ENCODE measurements at regions not wholly inside any gene's neighbourhood (a gene's known extent, or its start where the extent isn't known, plus 50 kb on each side); places are given as distances from the start of the nearest gene placed in this dataset.
"Not testable (repeated sequence)": the region's sequence is repeated elsewhere in the genome, so short reads cannot be mapped to it uniquely, and the experiment has no call there.

DNA sequence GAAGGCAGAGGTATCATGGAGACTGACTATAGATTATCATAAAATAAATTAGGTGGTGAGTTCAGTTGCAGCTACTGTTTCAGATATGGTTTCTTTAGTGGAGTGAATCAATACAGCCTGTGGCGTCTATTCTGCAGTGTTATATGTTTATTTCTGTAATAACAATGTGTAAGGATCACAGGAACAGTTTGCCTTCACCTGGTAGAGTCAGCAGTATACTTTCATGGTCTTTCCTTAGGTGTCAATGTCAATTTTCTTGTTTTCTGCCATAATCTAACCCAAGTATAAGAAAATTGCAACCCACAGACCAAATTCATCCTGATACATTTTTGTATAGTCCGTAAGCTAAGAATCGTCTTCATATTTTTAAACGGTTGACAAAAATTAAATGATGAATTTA is 140.4 kb upstream of the ATF7IP start:
- H3K27me3 ChIP-seq (ENCODE audit: control insufficient read depth, insufficient read depth, low read length), result no peaks in the 10 kb centered on the region
- no peaks in the 10 kb centered on the region for H3K4me1 ChIP-seq (ENCODE audit: control insufficient read depth, insufficient read depth, low read length)
- H3K27ac ChIP-seq (ENCODE audit: low read length), result no peak overlapping the region
- WGBS (ENCODE audit: insufficient coverage), result 88% methylated on average over 1 of the region's 4 CpGs
- DNase-seq, result no peak
- H3K36me3 ChIP-seq (ENCODE audit: control insufficient read depth, insufficient read depth, low read length), result no peaks in the 10 kb centered on the region
- peaks cover 2% of the 10 kb centered on the region for H3K9me3 ChIP-seq (replicated peaks; ENCODE audit: control insufficient read depth, low read depth, low read length)
- no peak overlapping the region for H3K4me3 ChIP-seq (ENCODE audit: low read length)

DNA sequence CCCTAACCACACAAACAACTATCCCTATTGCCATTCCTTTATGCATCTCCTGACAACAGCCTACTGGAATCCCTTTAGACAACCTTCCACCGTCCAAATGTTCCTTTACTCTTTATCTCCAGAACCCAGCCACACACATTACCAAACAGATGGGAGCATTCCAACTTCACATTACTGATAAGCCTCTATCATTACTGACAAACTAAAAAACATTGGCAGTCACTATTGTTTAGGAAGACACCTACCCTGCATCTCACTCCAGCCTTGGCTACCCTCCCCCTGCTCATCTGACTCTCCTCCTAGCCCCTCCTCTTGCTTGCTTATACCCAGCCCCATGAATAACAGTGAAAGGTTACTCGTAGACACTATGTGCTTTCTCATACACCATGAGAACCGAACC is 130.3 kb upstream of the ATF7IP start:
- 84% methylated on average over 3 of the region's 3 CpGs for WGBS (ENCODE audit: insufficient coverage)

DNA sequence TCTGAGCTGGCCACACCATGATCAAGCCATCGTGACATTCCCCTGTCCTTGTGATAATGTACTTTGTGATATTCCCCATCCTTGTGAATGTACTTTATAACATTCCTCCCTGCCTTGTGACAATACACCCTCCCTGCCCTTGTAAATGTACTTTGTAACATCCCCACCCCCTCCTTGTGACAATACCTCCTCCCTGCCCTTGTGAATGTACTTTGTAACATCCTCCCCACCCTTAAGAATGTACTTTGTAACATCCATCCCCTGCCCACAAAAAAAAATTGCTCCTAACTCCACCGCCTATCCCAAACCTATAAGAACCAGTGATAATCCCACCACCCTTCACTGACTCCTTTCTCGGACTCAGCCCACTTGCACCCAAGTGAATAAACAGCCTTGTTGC is 128.8 kb upstream of the ATF7IP start:
- not testable (repeated sequence) for H3K4me3 ChIP-seq (ENCODE audit: low read length); H3K27me3 ChIP-seq (ENCODE audit: control insufficient read depth, insufficient read depth, low read length); H3K27ac ChIP-seq (ENCODE audit: low read length); H3K36me3 ChIP-seq (ENCODE audit: control insufficient read depth, insufficient read depth, low read length); H3K9me3 ChIP-seq (replicated peaks; ENCODE audit: control insufficient read depth, low read depth, low read length); H3K4me1 ChIP-seq (ENCODE audit: control insufficient read depth, insufficient read depth, low read length); DNase-seq
- 78% methylated on average over 2 of the region's 3 CpGs for WGBS (ENCODE audit: insufficient coverage)

More for the DNA sequence above, 130.3 kb upstream of the ATF7IP start:
- H3K27me3 ChIP-seq (ENCODE audit: control insufficient read depth, insufficient read depth, low read length); H3K4me3 ChIP-seq (ENCODE audit: low read length); H3K9me3 ChIP-seq (replicated peaks; ENCODE audit: control insufficient read depth, low read depth, low read length); H3K4me1 ChIP-seq (ENCODE audit: control insufficient read depth, insufficient read depth, low read length); H3K36me3 ChIP-seq (ENCODE audit: control insufficient read depth, insufficient read depth, low read length); H3K27ac ChIP-seq (ENCODE audit: low read length); DNase-seq: not testable (repeated sequence)

DNA sequence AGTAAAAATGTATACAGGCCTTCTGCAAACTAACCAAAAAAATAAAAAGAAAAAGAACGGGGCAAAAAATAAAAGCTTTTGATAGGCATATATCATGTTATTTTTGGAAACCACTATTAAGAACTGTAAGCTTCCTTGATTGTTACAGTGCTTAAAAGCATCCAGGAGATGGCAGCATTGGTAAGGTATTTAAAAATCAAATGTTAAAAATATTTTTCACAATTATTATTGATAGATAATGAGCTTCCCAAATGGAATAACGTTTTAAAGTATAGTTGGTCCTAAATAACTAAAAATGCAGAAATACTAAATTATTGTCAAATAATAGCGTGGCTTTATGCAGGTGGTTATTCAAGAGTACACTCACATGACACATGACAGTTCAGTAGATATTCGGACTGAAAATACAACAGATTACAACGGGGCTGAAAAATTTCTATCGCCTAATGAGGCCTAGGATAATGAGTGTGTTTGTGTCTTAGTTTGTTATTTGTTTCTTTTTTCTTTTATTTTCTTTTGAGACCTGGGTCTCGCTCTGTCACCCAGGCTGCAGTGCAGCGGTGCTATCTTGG is 127.2 kb upstream of the ATF7IP start:
- DNase-seq, result no peak
- H3K27ac ChIP-seq (ENCODE audit: low read length), result no peak overlapping the region
- H3K4me3 ChIP-seq (ENCODE audit: low read length), result no peak overlapping the region
- peaks cover 5% of the 10 kb centered on the region for H3K9me3 ChIP-seq (replicated peaks; ENCODE audit: control insufficient read depth, low read depth, low read length)
- no peaks in the 10 kb centered on the region for H3K27me3 ChIP-seq (ENCODE audit: control insufficient read depth, insufficient read depth, low read length)
- no peaks in the 10 kb centered on the region for H3K36me3 ChIP-seq (ENCODE audit: control insufficient read depth, insufficient read depth, low read length)
- WGBS (ENCODE audit: insufficient coverage), result no CpG with 5 or more reads among the region's 8 CpGs
- no peaks in the 10 kb centered on the region for H3K4me1 ChIP-seq (ENCODE audit: control insufficient read depth, insufficient read depth, low read length)

DNA sequence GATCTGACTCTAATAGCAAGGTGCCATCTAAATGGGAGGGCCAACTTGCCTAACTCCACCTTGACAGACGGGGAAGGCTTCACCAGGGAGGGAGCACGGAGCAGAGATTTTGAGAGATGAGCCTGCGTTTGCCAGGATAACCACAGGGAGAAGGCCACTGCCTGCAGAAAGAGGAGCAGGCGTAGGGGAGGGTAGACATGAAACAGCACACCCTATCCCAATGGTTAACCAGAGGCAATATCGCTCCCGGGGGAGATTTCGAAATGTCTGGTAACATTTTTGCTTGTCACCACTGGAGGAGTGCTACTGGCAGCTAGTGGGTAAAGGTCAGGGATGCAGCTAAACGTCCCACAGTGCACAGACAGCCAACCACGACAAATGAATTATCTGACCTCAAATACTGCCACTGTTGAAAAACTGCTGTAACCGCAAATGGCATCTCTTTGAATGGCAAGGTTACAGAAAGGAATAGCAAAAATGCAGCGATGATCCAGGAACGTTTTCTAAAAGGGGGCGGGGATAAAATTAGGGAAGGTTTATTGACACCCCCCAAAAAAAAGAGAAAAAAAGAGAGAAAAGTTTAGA is 126.0 kb upstream of the ATF7IP start:
- Histone ChIP-seq H3K4me3 (ENCODE audit: low read length) (no peak overlapping the region), H3K4me1 (ENCODE audit: control insufficient read depth, insufficient read depth, low read length) (no peaks in the 10 kb centered on the region)

DNA sequence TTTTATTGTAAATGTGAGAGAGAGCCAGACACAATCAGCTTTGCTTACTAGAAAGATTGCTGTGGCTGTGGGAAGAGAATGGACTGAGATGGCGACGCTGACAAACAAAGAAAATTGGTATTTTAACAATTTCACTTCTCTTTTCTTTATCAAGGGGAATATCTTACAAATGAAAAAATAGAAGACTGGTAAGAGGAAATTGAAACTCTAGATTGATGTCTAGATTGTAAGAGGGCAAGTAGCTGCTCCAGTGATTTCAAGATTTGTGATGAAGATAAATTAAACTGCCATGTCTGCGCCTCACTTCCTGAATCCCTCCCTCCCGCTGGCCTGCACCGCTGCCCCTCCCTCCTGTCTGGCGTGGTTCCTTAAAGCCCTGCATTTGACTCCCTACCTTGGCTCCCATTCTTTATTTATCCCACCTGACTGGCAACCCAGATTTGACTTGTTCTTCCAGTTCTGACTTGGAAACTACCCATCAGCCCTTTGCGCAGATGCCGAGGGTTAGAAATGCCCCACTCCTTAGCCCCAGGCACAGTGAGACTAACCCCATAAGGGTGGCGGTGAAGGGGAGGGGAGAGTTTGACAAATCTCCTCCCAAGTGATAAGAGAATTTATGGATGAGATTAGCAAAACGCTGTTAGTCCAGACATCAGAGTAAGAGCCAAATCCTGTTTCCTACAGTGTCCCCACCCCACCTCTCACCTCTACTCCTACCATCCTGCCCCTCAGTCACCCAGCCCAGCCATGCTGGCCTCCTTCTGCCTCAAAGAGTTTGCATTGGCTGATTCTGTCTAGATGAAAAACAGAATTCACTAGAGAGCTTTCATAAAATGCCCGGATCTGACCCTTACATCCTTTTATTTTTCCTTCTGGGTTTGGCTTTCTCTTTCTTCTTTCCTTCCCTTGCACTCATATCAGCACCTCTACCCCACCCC is 125.3 kb upstream of the ATF7IP start:
- WGBS (ENCODE audit: insufficient coverage), result 37% methylated on average over 5 of the region's 11 CpGs
- Histone ChIP-seq H3K27me3 (ENCODE audit: control insufficient read depth, insufficient read depth, low read length) (no peaks in the 10 kb centered on the region), H3K4me1 (ENCODE audit: control insufficient read depth, insufficient read depth, low read length) (no peaks in the 10 kb centered on the region), H3K36me3 (ENCODE audit: control insufficient read depth, insufficient read depth, low read length) (no peaks in the 10 kb centered on the region), H3K27ac (ENCODE audit: low read length) (no peak overlapping the region), H3K9me3 (replicated peaks; ENCODE audit: control insufficient read depth, low read depth, low read length) (peaks cover 10% of the 10 kb centered on the region), H3K4me3 (ENCODE audit: low read length) (no peak overlapping the region)
- no peak for DNase-seq

More for the DNA sequence above, 126.0 kb upstream of the ATF7IP start:
- H3K27ac ChIP-seq (ENCODE audit: low read length), result peak overlapping the region; percentile 15
- no peaks in the 10 kb centered on the region for H3K36me3 ChIP-seq (ENCODE audit: control insufficient read depth, insufficient read depth, low read length)
- no peaks in the 10 kb centered on the region for H3K27me3 ChIP-seq (ENCODE audit: control insufficient read depth, insufficient read depth, low read length)
- 70% methylated on average over 4 of the region's 13 CpGs for WGBS (ENCODE audit: insufficient coverage)
- peak; percentile 46 for DNase-seq
- H3K9me3 ChIP-seq (replicated peaks; ENCODE audit: control insufficient read depth, low read depth, low read length), result peaks cover 10% of the 10 kb centered on the region

DNA sequence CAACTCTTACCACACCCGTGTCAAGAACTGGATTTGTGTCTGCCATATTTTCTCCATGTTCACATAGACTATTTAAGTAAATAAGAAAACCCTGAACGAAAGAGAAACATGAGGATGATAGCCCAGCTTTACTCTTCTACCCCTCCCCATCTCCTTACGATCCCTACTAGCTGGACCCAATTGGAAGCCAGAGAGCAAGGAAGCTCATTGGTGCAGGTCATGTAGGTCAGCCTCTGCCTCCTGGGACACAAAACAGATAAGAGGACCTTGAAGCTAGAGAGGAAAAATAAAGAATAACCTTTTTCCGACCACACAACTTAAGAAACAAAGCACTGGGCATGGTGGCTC is 124.6 kb upstream of the ATF7IP start:
- H3K27ac ChIP-seq (ENCODE audit: low read length), result no peak overlapping the region
- no peaks in the 10 kb centered on the region for H3K4me1 ChIP-seq (ENCODE audit: control insufficient read depth, insufficient read depth, low read length)
- no peaks in the 10 kb centered on the region for H3K36me3 ChIP-seq (ENCODE audit: control insufficient read depth, insufficient read depth, low read length)
- DNase-seq, result no peak
- H3K4me3 ChIP-seq (ENCODE audit: low read length), result no peak overlapping the region
- peaks cover 10% of the 10 kb centered on the region for H3K9me3 ChIP-seq (replicated peaks; ENCODE audit: control insufficient read depth, low read depth, low read length)
- H3K27me3 ChIP-seq (ENCODE audit: control insufficient read depth, insufficient read depth, low read length), result no peaks in the 10 kb centered on the region
- no CpG with 5 or more reads among the region's 4 CpGs for WGBS (ENCODE audit: insufficient coverage)

DNA sequence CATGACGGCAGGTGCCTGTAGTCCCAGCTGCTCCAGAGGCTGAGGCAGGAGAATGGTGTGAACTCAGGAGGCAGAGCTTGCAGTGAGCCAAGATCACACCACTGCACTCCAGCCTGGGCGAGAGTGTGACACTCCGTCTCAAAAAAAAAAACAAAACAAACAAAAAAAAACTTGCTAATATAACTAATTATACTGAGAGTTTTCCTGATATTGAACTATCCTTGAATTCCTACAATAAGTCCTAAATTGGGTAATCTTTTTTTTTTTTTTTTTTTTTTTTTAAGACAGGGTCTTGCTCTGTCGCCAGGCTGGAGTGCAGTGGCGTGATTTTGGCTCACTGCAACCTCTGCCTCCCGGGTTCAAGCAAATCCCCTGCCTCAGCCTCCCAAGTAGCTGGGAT is 122.7 kb upstream of the ATF7IP start:
- H3K36me3 ChIP-seq (ENCODE audit: control insufficient read depth, insufficient read depth, low read length); H3K9me3 ChIP-seq (replicated peaks; ENCODE audit: control insufficient read depth, low read depth, low read length); DNase-seq; H3K27me3 ChIP-seq (ENCODE audit: control insufficient read depth, insufficient read depth, low read length); H3K4me3 ChIP-seq (ENCODE audit: low read length); H3K27ac ChIP-seq (ENCODE audit: low read length); H3K4me1 ChIP-seq (ENCODE audit: control insufficient read depth, insufficient read depth, low read length): not testable (repeated sequence)
- 100% methylated on average over 1 of the region's 6 CpGs for WGBS (ENCODE audit: insufficient coverage)

DNA sequence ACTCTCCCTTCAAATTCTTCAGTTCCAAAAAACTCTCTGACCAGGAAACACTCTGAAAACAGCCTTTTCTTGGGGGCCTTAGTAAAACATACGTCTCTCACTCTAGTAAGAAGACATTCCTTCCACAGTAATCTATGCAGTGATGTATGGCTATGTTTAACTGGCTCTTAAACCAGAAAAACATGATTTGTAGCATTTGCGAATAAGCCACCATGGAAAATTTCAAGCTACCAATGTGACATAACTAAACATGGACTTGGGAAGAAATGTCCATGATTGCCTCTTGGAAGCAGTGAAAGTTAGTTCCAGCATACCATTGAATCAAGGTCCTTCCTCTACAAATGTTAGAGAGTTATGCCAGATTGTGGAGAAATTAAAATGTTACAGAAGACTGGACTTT is 121.5 kb upstream of the ATF7IP start:
- Histone ChIP-seq H3K9me3 (replicated peaks; ENCODE audit: control insufficient read depth, low read depth, low read length) (peaks cover 10% of the 10 kb centered on the region), H3K4me3 (ENCODE audit: low read length) (no peak overlapping the region), H3K27me3 (ENCODE audit: control insufficient read depth, insufficient read depth, low read length) (no peaks in the 10 kb centered on the region), H3K4me1 (ENCODE audit: control insufficient read depth, insufficient read depth, low read length) (no peaks in the 10 kb centered on the region), H3K27ac (ENCODE audit: low read length) (no peak overlapping the region), H3K36me3 (ENCODE audit: control insufficient read depth, insufficient read depth, low read length) (no peaks in the 10 kb centered on the region)
- DNase-seq, result no peak
- WGBS (ENCODE audit: insufficient coverage), result no CpG with 5 or more reads among the region's 2 CpGs

DNA sequence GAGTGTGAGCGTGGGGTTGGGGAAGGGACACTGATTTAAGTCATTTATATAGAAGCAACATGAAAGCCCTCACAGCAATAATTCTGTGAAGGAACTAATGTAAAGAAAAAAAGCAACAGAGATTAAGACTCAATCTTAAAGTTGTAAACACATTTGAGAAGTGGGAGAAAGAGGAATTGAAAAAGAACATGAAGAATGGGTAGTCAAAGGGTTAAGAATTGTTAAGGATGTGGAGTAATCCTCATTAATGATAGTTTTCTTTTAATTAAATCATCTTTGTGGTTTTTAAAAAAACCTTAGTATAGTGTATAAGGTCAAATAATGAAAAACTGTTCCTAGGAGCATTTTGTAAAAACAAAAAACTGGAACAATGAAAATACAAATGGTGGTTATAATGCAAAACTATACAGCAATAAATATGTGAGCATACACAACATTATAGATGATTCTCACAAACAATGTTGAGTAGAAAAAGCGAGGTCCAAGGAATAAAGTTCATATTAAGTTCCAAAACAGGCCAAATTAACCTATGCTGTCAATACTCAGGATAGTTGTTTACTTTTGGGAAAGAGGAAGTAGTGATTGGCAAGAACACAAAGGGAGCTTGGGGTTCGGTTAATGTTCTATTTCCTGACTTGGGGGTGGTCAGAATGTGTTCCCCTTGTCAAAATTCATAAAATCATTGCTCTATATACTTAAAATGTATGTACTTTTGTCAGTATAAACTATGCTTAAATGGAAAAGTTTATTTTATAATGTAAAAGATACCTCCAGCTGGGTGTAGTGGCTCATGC is 120.4 kb upstream of the ATF7IP start:
- Histone ChIP-seq H3K4me1 (ENCODE audit: control insufficient read depth, insufficient read depth, low read length) (no peaks in the 10 kb centered on the region), H3K4me3 (ENCODE audit: low read length) (no peak overlapping the region), H3K36me3 (ENCODE audit: control insufficient read depth, insufficient read depth, low read length) (no peaks in the 10 kb centered on the region), H3K9me3 (replicated peaks; ENCODE audit: control insufficient read depth, low read depth, low read length) (peaks cover 10% of the 10 kb centered on the region), H3K27ac (ENCODE audit: low read length) (no peak overlapping the region), H3K27me3 (ENCODE audit: control insufficient read depth, insufficient read depth, low read length) (no peaks in the 10 kb centered on the region)
- DNase-seq, result no peak
- WGBS (ENCODE audit: insufficient coverage), result no CpG with 5 or more reads among the region's 3 CpGs
